ENCODE measurements at regions not wholly inside any gene's neighbourhood (a gene's known extent, or its start where the extent isn't known, plus 50 kb on each side); places are given as distances from the start of the nearest gene placed in this dataset.

DNA sequence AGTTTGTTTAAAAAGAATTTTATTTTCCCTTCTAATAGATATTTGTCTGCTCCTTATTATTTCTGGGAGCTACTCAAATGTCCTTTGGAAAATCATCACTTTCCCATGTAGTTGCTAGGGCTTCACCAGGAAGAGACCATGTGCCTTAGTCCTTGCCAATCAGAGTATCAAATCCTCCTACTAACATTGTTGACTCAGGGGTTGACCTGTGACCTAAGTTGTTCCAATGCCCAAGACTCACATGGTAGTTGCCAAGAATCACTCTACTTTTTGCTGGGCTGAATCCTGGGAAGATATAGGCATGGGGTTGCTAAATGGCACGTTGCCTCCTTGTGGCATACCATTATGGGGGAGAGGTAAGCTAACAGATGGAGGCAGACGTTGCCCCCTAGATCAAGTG, 58.2 kb upstream of the FOXD3 start:
- H3K79me2 ChIP-seq (ENCODE audit: insufficient read depth, low read length): no peaks in the 10 kb centered on the region
- H2AFZ ChIP-seq (ENCODE audit: low read length): no peak overlapping the region
- no peaks in the 10 kb centered on the region for H3K9me2 ChIP-seq (replicated peaks; ENCODE audit: low read depth, low read length)
- no peaks in the 10 kb centered on the region for H3K4me1 ChIP-seq (ENCODE audit: insufficient read depth, low read length, poor library complexity, severe bottlenecking)
- no peak for TF ChIP-seq EZH2phosphoT487 (IDR thresholded peaks at IDR 0.05; ENCODE audit: borderline replicate concordance)
- TF ChIP-seq, protein P1, sequence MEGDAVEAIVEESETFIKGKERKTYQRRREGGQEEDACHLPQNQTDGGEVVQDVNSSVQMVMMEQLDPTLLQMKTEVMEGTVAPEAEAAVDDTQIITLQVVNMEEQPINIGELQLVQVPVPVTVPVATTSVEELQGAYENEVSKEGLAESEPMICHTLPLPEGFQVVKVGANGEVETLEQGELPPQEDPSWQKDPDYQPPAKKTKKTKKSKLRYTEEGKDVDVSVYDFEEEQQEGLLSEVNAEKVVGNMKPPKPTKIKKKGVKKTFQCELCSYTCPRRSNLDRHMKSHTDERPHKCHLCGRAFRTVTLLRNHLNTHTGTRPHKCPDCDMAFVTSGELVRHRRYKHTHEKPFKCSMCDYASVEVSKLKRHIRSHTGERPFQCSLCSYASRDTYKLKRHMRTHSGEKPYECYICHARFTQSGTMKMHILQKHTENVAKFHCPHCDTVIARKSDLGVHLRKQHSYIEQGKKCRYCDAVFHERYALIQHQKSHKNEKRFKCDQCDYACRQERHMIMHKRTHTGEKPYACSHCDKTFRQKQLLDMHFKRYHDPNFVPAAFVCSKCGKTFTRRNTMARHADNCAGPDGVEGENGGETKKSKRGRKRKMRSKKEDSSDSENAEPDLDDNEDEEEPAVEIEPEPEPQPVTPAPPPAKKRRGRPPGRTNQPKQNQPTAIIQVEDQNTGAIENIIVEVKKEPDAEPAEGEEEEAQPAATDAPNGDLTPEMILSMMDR (conservative IDR thresholded peaks at IDR 0.05; ENCODE audit: low read length): no peak
- H3K4me2 ChIP-seq (ENCODE audit: low read depth, low read length, poor library complexity, severe bottlenecking): no peak overlapping the region
- H3K27me3 ChIP-seq (ENCODE audit: insufficient read depth, low read length, poor library complexity, severe bottlenecking): no peaks in the 10 kb centered on the region
- no peak overlapping the region for H3K9ac ChIP-seq (ENCODE audit: low read depth, low read length, poor library complexity, severe bottlenecking)
- no peaks in the 10 kb centered on the region for H4K20me1 ChIP-seq (ENCODE audit: insufficient read depth, low read length, poor library complexity, severe bottlenecking)
- H3K9me3 ChIP-seq (ENCODE audit: insufficient read depth, low read depth, low read length): no peaks in the 10 kb centered on the region
- no peak overlapping the region for H3K4me3 ChIP-seq (ENCODE audit: low read length, poor library complexity, severe bottlenecking)
- H3F3A ChIP-seq (ENCODE audit: low read depth): no peaks in the 10 kb centered on the region
- H3K36me3 ChIP-seq (ENCODE audit: insufficient read depth, low read length): no peaks in the 10 kb centered on the region

DNA sequence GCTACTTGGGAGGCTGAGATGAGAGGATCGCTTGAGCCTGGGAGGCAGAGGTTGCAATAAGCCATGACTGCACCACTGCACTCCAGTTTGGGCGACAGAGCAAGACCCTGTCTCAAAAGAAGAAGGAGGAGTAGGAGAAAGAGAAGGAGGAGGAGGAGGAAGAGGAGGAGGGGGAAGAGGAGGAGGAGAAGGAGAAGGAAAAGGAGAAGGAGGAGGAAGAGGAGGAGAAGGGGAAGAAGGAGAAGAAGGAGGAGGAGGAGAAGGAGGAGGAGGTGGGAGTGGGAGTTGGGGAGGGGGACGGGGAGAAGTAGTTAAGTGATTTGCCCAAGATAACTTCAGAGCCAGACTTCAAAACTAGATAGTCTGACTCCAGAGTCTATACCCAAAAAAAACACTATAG, 55.5 kb upstream of the FOXD3 start:
- Histone ChIP-seq H3K36me3 (ENCODE audit: insufficient read depth, low read length) (no peaks in the 10 kb centered on the region), H3K4me3 (ENCODE audit: low read length, poor library complexity, severe bottlenecking) (no peak overlapping the region), H3K79me2 (ENCODE audit: insufficient read depth, low read length) (no peaks in the 10 kb centered on the region), H3K4me2 (ENCODE audit: low read depth, low read length, poor library complexity, severe bottlenecking) (no peak overlapping the region), H3K9me2 (replicated peaks; ENCODE audit: low read depth, low read length) (no peaks in the 10 kb centered on the region), H2AFZ (ENCODE audit: low read length) (no peak overlapping the region), H3K9me3 (ENCODE audit: insufficient read depth, low read depth, low read length) (no peaks in the 10 kb centered on the region), H3F3A (ENCODE audit: low read depth) (no peaks in the 10 kb centered on the region), H4K20me1 (ENCODE audit: insufficient read depth, low read length, poor library complexity, severe bottlenecking) (no peaks in the 10 kb centered on the region), H3K9ac (ENCODE audit: low read depth, low read length, poor library complexity, severe bottlenecking) (no peak overlapping the region), H3K27me3 (ENCODE audit: insufficient read depth, low read length, poor library complexity, severe bottlenecking) (no peaks in the 10 kb centered on the region), H3K4me1 (ENCODE audit: insufficient read depth, low read length, poor library complexity, severe bottlenecking) (no peaks in the 10 kb centered on the region)
- no peak for TF ChIP-seq EZH2phosphoT487 (IDR thresholded peaks at IDR 0.05; ENCODE audit: borderline replicate concordance)
- TF ChIP-seq, protein P1 (conservative IDR thresholded peaks at IDR 0.05; ENCODE audit: low read length): no peak

DNA sequence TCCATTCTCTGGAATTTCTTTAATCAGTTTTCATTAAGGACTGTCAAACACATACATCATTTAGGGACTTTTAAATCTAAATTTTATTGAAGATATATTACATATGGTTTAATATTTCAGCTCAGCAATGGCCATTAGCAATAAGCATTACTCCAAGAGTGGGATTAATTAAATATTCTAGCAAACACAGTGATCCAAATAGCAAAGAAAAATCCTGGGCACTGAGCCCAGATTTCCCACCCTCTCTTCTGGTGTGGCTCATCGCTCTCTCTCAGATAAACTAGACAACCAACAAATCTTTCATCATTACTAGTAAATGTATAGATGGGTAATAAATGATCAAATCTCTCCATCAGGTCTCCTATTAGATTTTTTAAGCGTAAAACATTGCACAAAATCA, 53.5 kb upstream of the FOXD3 start:
- TF ChIP-seq EZH2phosphoT487 (IDR thresholded peaks at IDR 0.05; ENCODE audit: borderline replicate concordance): no peak
- TF ChIP-seq, protein P1 (conservative IDR thresholded peaks at IDR 0.05; ENCODE audit: low read length): no peak
- H3K79me2 ChIP-seq (ENCODE audit: insufficient read depth, low read length): no peaks in the 10 kb centered on the region
- H3K4me2 ChIP-seq (ENCODE audit: low read depth, low read length, poor library complexity, severe bottlenecking): no peak overlapping the region
- H2AFZ ChIP-seq (ENCODE audit: low read length): no peak overlapping the region
- no peaks in the 10 kb centered on the region for H3K9me2 ChIP-seq (replicated peaks; ENCODE audit: low read depth, low read length)
- no peaks in the 10 kb centered on the region for H3K9me3 ChIP-seq (ENCODE audit: insufficient read depth, low read depth, low read length)
- no peak overlapping the region for H3K9ac ChIP-seq (ENCODE audit: low read depth, low read length, poor library complexity, severe bottlenecking)
- no peaks in the 10 kb centered on the region for H3K4me1 ChIP-seq (ENCODE audit: insufficient read depth, low read length, poor library complexity, severe bottlenecking)
- no peaks in the 10 kb centered on the region for H4K20me1 ChIP-seq (ENCODE audit: insufficient read depth, low read length, poor library complexity, severe bottlenecking)
- no peaks in the 10 kb centered on the region for H3K36me3 ChIP-seq (ENCODE audit: insufficient read depth, low read length)
- no peak overlapping the region for H3K4me3 ChIP-seq (ENCODE audit: low read length, poor library complexity, severe bottlenecking)
- no peaks in the 10 kb centered on the region for H3F3A ChIP-seq (ENCODE audit: low read depth)
- H3K27me3 ChIP-seq (ENCODE audit: insufficient read depth, low read length, poor library complexity, severe bottlenecking): no peaks in the 10 kb centered on the region
